ENCODE measurements at regions not wholly inside any gene's neighbourhood (a gene's known extent, or its start where the extent isn't known, plus 50 kb on each side); places are given as distances from the start of the nearest gene placed in this dataset.

DNA sequence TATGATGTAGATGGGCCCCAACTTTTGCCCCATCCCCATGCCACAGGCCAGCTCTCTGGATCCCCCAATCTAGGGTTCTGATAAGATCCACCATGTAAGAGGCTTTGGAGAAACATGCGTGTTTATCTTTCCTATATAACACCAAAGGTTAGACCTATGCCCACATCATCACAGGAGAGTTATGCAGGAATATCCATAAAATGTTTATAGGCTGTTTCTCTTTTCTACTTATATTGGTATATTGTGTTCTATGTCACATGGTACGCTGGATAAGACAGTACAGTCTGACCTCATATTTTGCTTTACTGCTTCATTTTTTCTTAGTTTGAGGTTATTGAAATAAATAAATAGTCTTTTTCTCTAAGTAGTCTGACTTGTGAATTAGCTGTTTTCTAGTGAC is 1013.9 kb upstream of the GYPC start:
- no TSS peak for BruUV-seq (replicated peaks)
- ChIA-PET POLR2A (ENCODE audit: unreplicated experiment) (no interaction called here), CTCF (no interaction called here)
- Histone ChIP-seq H2AFZ (ENCODE audit: low read length) (no peak overlapping the region), H3F3A (ENCODE audit: low read length, unreplicated experiment) (no peaks in the 10 kb centered on the region), H3K27ac (ENCODE audit: low read length) (no peak overlapping the region), H3K4me2 (ENCODE audit: low read length) (no peak overlapping the region), H3K79me2 (ENCODE audit: low read length) (no peaks in the 10 kb centered on the region), H3K9me2 (replicated peaks; ENCODE audit: low read length) (no peaks in the 10 kb centered on the region), H3K9ac (ENCODE audit: low read length) (no peak overlapping the region), H3K9me3 (ENCODE audit: low read length) (peaks cover 5% of the 10 kb centered on the region; the same call in 1 of the 2 replicates), H3K36me3 (ENCODE audit: low read depth, low read length) (no peaks in the 10 kb centered on the region), H3K4me3 (ENCODE audit: low read length) (no peak overlapping the region), H3K4me1 (ENCODE audit: insufficient read depth, low read length) (no peaks in the 10 kb centered on the region), H4K20me1 (ENCODE audit: low read length) (no peaks in the 10 kb centered on the region), H3K27me3 (ENCODE audit: low read length) (no peaks in the 10 kb centered on the region)
- ATAC-seq = no peak
- TF ChIP-seq, protein P1, sequence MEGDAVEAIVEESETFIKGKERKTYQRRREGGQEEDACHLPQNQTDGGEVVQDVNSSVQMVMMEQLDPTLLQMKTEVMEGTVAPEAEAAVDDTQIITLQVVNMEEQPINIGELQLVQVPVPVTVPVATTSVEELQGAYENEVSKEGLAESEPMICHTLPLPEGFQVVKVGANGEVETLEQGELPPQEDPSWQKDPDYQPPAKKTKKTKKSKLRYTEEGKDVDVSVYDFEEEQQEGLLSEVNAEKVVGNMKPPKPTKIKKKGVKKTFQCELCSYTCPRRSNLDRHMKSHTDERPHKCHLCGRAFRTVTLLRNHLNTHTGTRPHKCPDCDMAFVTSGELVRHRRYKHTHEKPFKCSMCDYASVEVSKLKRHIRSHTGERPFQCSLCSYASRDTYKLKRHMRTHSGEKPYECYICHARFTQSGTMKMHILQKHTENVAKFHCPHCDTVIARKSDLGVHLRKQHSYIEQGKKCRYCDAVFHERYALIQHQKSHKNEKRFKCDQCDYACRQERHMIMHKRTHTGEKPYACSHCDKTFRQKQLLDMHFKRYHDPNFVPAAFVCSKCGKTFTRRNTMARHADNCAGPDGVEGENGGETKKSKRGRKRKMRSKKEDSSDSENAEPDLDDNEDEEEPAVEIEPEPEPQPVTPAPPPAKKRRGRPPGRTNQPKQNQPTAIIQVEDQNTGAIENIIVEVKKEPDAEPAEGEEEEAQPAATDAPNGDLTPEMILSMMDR (conservative IDR thresholded peaks at IDR 0.05; ENCODE audit: low read depth, low read length) = no peak
- TF ChIP-seq EZH2phosphoT487 (IDR thresholded peaks at IDR 0.05; ENCODE audit: borderline replicate concordance, low read length) (no peak), EZH2 (IDR thresholded peaks at IDR 0.05; ENCODE audit: low read length, unreplicated experiment) (no peak)
- no peak for DNase-seq
- intact Hi-C loops (cut with micrococcal nuclease) = no loop called here

DNA sequence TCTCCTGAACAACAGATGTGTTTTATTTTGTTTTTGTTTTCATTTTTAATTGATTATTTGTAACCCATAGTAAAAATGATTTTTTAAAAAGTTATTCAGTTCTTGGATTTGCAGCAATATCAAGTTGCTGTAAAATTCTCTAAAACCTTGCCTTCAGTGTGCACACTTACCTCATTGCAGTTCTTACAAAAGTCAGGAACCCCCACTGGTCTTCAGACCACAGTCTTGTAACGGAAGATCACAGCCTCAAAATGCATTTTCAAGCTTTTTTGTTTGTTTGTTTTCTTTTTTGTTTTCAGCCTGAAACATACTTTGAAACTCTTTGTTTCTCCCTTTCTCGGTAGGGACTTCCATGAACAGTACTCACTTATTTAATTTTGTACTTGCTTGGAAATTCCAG is 1012.8 kb upstream of the GYPC start:
- H3K36me3 ChIP-seq (ENCODE audit: low read depth, low read length) = no peaks in the 10 kb centered on the region
- POLR2A ChIA-PET (ENCODE audit: unreplicated experiment) = no interaction called here

DNA sequence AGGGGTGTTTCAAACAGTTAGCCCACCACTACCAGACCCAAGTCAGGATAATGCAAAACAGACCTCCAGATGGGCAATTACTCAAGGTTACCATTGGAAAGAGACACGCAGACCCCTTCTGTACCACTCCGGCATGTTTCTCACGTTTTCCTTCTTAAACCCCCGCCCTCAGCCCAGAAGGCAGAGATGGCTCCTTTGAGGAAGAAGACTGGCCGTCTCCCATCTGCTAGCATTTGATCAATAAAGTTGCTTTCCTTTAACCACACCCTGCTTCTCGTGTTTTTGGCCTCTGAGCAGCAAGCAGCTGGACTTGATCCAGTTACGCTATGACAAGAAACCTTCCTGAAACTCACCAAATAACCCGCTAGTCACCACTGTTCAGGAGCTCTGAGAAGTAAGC is 1012.4 kb upstream of the GYPC start:
- peaks cover 5% of the 10 kb centered on the region; the same call in 1 of the 2 replicates for H3K9me3 ChIP-seq (ENCODE audit: low read length)
- DNase-seq (no peak), ATAC-seq (no peak)
- H3K4me1 ChIP-seq (ENCODE audit: insufficient read depth, low read length) = no peaks in the 10 kb centered on the region
- H3K27ac ChIP-seq (ENCODE audit: low read length) = no peak overlapping the region
- H3K9me2 ChIP-seq (replicated peaks; ENCODE audit: low read length) = no peaks in the 10 kb centered on the region
- H3K4me3 ChIP-seq (ENCODE audit: low read length) = no peak overlapping the region
- H3K4me2 ChIP-seq (ENCODE audit: low read length) = no peak overlapping the region
- no TSS peak for BruUV-seq (replicated peaks)
- no peaks in the 10 kb centered on the region for H4K20me1 ChIP-seq (ENCODE audit: low read length)
- H3K27me3 ChIP-seq (ENCODE audit: low read length) = no peaks in the 10 kb centered on the region
- no peaks in the 10 kb centered on the region for H3F3A ChIP-seq (ENCODE audit: low read length, unreplicated experiment)
- ChIA-PET CTCF (no interaction called here), POLR2A (ENCODE audit: unreplicated experiment) (no interaction called here)
- H3K36me3 ChIP-seq (ENCODE audit: low read depth, low read length) = no peaks in the 10 kb centered on the region
- no peaks in the 10 kb centered on the region for H3K79me2 ChIP-seq (ENCODE audit: low read length)
- TF ChIP-seq, protein P1 (conservative IDR thresholded peaks at IDR 0.05; ENCODE audit: low read depth, low read length) = no peak
- TF ChIP-seq EZH2phosphoT487 (IDR thresholded peaks at IDR 0.05; ENCODE audit: borderline replicate concordance, low read length) = no peak
- no peak for TF ChIP-seq EZH2 (IDR thresholded peaks at IDR 0.05; ENCODE audit: low read length, unreplicated experiment)
- no peak overlapping the region for H3K9ac ChIP-seq (ENCODE audit: low read length)
- intact Hi-C loops (cut with micrococcal nuclease) = no loop called here
- H2AFZ ChIP-seq (ENCODE audit: low read length) = no peak overlapping the region

More for the DNA sequence above, 1012.8 kb upstream of the GYPC start:
- no peak overlapping the region for H2AFZ ChIP-seq (ENCODE audit: low read length)
- H3K27me3 ChIP-seq (ENCODE audit: low read length) = no peaks in the 10 kb centered on the region
- ATAC-seq (no peak), DNase-seq (no peak)
- no peak overlapping the region for H3K4me2 ChIP-seq (ENCODE audit: low read length)
- H3K27ac ChIP-seq (ENCODE audit: low read length) = no peak overlapping the region
- no peaks in the 10 kb centered on the region for H3F3A ChIP-seq (ENCODE audit: low read length, unreplicated experiment)
- no peaks in the 10 kb centered on the region for H3K9me2 ChIP-seq (replicated peaks; ENCODE audit: low read length)
- no peak overlapping the region for H3K9ac ChIP-seq (ENCODE audit: low read length)
- H4K20me1 ChIP-seq (ENCODE audit: low read length) = no peaks in the 10 kb centered on the region
- TF ChIP-seq, protein P1 (conservative IDR thresholded peaks at IDR 0.05; ENCODE audit: low read depth, low read length) = no peak
- TF ChIP-seq EZH2 (IDR thresholded peaks at IDR 0.05; ENCODE audit: low read length, unreplicated experiment) (no peak), EZH2phosphoT487 (IDR thresholded peaks at IDR 0.05; ENCODE audit: borderline replicate concordance, low read length) (no peak)
- H3K4me1 ChIP-seq (ENCODE audit: insufficient read depth, low read length) = no peaks in the 10 kb centered on the region
- BruUV-seq (replicated peaks) = no TSS peak
- intact Hi-C loops (cut with micrococcal nuclease) = no loop called here
- CTCF ChIA-PET = no interaction called here
- H3K9me3 ChIP-seq (ENCODE audit: low read length) = peaks cover 5% of the 10 kb centered on the region; the same call in 1 of the 2 replicates
- no peak overlapping the region for H3K4me3 ChIP-seq (ENCODE audit: low read length)
- H3K79me2 ChIP-seq (ENCODE audit: low read length) = no peaks in the 10 kb centered on the region
